DOHH2 (cell line): ENCODE measurements at regions not wholly inside any gene's neighbourhood (a gene's known extent, or its start where the extent isn't known, plus 50 kb on each side); places are given as distances from the start of the nearest gene placed in this dataset.
"Not testable (repeated sequence)": the region's sequence is repeated elsewhere in the genome, so short reads cannot be mapped to it uniquely, and the experiment has no call there.

Source experiments
- H3F3A ChIP-seq: fragments of 200-600 bp; sonication (generic), shearing (Covaris generic); 2 replicates; pipeline ENCODE4 v1.6.0; 2016; ENCODE audit warnings: antibody characterized with exemption, mild to moderate bottlenecking; ENCODE audit not compliant: control insufficient read depth, insufficient read depth
- H3K27ac ChIP-seq: fragments of 200-600 bp; sonication (generic); 2 replicates; pipeline ENCODE4 v1.5.1; 2014; ENCODE audit warnings: low read depth, mild to moderate bottlenecking, low read length, moderate library complexity
- H3K27me3 ChIP-seq: fragments of 200-600 bp; sonication (generic); 2 replicates; pipeline ENCODE4 v1.6.1; 2014; ENCODE audit warnings: mild to moderate bottlenecking, low read length, mixed read lengths; ENCODE audit not compliant: control insufficient read depth
- H3K36me3 ChIP-seq: fragments of 200-600 bp; sonication (generic); 2 replicates; pipeline ENCODE4 v1.6.1; 2014; ENCODE audit warnings: mild to moderate bottlenecking, low read length, moderate library complexity, mixed read lengths; ENCODE audit not compliant: control insufficient read depth
- H3K4me1 ChIP-seq: fragments of 200-600 bp; sonication (generic); 2 replicates; pipeline ENCODE4 v1.6.1; 2014; ENCODE audit warnings: mild to moderate bottlenecking, low read length, mixed read lengths; ENCODE audit not compliant: control insufficient read depth
- H3K4me2 ChIP-seq: fragments of 200-600 bp; sonication (generic); 2 replicates; pipeline ENCODE4 v1.6.0; 2014; ENCODE audit warnings: mild to moderate bottlenecking, low read length, moderate library complexity
- H3K4me3 ChIP-seq: fragments of 200-600 bp; sonication (generic); 2 replicates; pipeline ENCODE4 v1.5.1; 2014; ENCODE audit warnings: mild to moderate bottlenecking, low read length, mixed read lengths
- H3K79me2 ChIP-seq: fragments of 200-600 bp; sonication (generic); 2 replicates; pipeline ENCODE4 v1.6.1; 2014; ENCODE audit warnings: mild to moderate bottlenecking, low read length, mixed read lengths; ENCODE audit not compliant: control insufficient read depth
- H3K9me2 ChIP-seq: fragments of 200-600 bp; sonication (generic); replicated peaks from 2 replicates; pipeline ENCODE4 v1.6.1; 2014; ENCODE audit warnings: mild to moderate bottlenecking, low read length, mixed read lengths; ENCODE audit not compliant: control insufficient read depth
- H3K9me3 ChIP-seq: fragments of 200-600 bp; sonication (generic); 2 replicates; pipeline ENCODE4 v1.6.1; 2014; ENCODE audit warnings: antibody characterized with exemption, low read length, mixed read lengths; ENCODE audit not compliant: control insufficient read depth, insufficient read depth
- H4K20me1 ChIP-seq: fragments of 200-600 bp; sonication (generic); 2 replicates; pipeline ENCODE4 v1.6.0; 2014; ENCODE audit warnings: low read depth, mild to moderate bottlenecking, antibody characterized with exemption, low read length, moderate library complexity; ENCODE audit not compliant: control insufficient read depth, insufficient read depth
- CTCF ChIP-seq: fragments of 200-600 bp; sonication (generic); IDR thresholded peaks from one replicate; pipeline ENCODE4 v1.5.1; 2014; ENCODE audit warnings: antibody characterized with exemption, mild to moderate bottlenecking, low read depth, low read length; ENCODE audit not compliant: poor library complexity, severe bottlenecking
- EZH2phosphoT487 ChIP-seq: fragments of 200-600 bp; sonication (generic); IDR thresholded peaks from 2 replicates; pipeline ENCODE4 v1.6.1; 2017; ENCODE audit warnings: borderline replicate concordance, mild to moderate bottlenecking, antibody characterized with exemption, low read length, moderate library complexity, mixed read lengths

- H3K36me3 ChIP-seq = no peaks in the 10 kb centered on the region
- no peaks in the 10 kb centered on the region for H3K79me2 ChIP-seq
- TF ChIP-seq EZH2phosphoT487 (no peak), CTCF (peak; percentile 62)
- no peaks in the 10 kb centered on the region for H3K9me3 ChIP-seq
- H3K4me1 ChIP-seq = no peaks in the 10 kb centered on the region
- no peak overlapping the region for H3K27ac ChIP-seq
- no peaks in the 10 kb centered on the region for H3K9me2 ChIP-seq
- H3K4me3 ChIP-seq = no peak overlapping the region
- H3K27me3 ChIP-seq = no peaks in the 10 kb centered on the region
- no peaks in the 10 kb centered on the region for H3F3A ChIP-seq
- no peak overlapping the region for H3K4me2 ChIP-seq
- H4K20me1 ChIP-seq = no peaks in the 10 kb centered on the region
These were observed 898.6 kb downstream of the AMY1C start for GRCh38 chr1:104648269-104648691.

DNA sequence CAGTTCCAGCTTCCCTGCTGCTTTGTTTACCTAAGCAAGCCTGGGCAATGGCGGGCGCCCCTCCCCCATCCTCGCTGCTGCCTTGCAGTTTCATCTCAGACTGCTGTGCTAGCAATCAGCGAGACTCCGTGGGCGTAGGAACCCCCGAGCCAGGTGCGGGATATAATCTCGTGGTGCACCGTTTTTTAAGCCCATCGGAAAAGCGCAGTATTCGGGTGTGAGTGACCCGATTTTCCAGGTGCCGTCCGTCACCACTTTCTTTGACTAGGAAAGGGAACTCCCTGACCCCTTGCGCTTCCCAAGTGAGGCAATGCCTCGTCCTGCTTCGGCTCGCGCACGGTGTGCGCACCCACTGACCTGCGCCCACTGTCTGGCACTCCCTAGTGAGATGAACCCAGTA, 914.7 kb downstream of the AMY1C start:
- H3K27me3 ChIP-seq, H3K27ac ChIP-seq, H4K20me1 ChIP-seq, H3K4me3 ChIP-seq, H3K36me3 ChIP-seq, H3K4me1 ChIP-seq, H3K79me2 ChIP-seq, H3K4me2 ChIP-seq, H3K9me2 ChIP-seq, H3F3A ChIP-seq, H3K9me3 ChIP-seq: not testable (repeated sequence)

- TF ChIP-seq EZH2phosphoT487 (no peak), CTCF (no peak)
- Histone ChIP-seq H3K4me3 (no peak overlapping the region), H3F3A (no peaks in the 10 kb centered on the region)
These were observed 915.6 kb downstream of the AMY1C start for GRCh38 chr1:104665300-104665699.

DNA sequence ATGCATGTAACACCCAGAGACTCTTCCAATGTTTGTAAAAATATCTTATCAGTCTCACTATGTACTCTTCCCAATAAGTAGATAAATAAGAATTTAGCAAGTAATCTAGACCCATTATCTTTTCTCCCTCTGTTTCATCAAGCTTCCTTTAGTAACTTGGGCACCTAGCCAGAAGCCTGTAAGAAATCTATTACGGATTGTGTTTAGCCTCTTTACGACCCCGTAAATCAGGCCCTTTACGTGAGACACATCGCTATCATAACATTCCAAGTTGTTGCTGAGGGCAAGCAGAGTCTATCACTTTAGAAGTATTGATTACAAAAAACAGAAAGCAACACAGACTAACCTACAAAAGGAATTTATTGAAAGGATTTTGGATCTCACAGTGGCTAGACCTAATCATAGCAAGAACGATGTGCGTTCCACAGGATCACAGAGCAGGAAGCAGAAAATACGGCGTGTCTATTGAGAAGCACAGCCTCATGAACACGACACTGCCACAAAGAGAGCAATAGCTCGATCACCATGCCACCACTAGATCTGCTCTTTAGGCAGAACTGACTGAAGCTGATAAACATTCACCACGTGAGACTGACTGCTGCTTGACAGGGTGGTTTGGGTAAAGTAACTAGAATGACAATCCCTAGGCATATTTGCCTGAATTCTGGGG, 922.1 kb downstream of the AMY1C start:
- H3K27ac ChIP-seq = no peak overlapping the region
- H3K4me2 ChIP-seq = no peak overlapping the region
- TF ChIP-seq EZH2phosphoT487 = no peak
- TF ChIP-seq CTCF = no peak

More at GRCh38 chr1:104665300-104665699, 915.6 kb downstream of the AMY1C start:
- Histone ChIP-seq H3K27me3 (no peaks in the 10 kb centered on the region), H3K36me3 (no peaks in the 10 kb centered on the region), H3K9me3 (no peaks in the 10 kb centered on the region), H3K27ac (no peak overlapping the region), H3K9me2 (no peaks in the 10 kb centered on the region), H3K79me2 (no peaks in the 10 kb centered on the region), H3K4me1 (no peaks in the 10 kb centered on the region), H4K20me1 (no peaks in the 10 kb centered on the region), H3K4me2 (no peak overlapping the region)

More for the DNA sequence above, 922.1 kb downstream of the AMY1C start:
- H3K9me2 ChIP-seq = no peaks in the 10 kb centered on the region
- H3K27me3 ChIP-seq = no peaks in the 10 kb centered on the region
- no peaks in the 10 kb centered on the region for H3K4me1 ChIP-seq
- H3K9me3 ChIP-seq = no peaks in the 10 kb centered on the region
- no peak overlapping the region for H3K4me3 ChIP-seq
- no peaks in the 10 kb centered on the region for H3K36me3 ChIP-seq
- H3F3A ChIP-seq = no peaks in the 10 kb centered on the region
- H4K20me1 ChIP-seq = no peaks in the 10 kb centered on the region
- H3K79me2 ChIP-seq = no peaks in the 10 kb centered on the region
